ENCODE measurements at regions not wholly inside any gene's neighbourhood (a gene's known extent, or its start where the extent isn't known, plus 50 kb on each side); places are given as distances from the start of the nearest gene placed in this dataset.

DNA sequence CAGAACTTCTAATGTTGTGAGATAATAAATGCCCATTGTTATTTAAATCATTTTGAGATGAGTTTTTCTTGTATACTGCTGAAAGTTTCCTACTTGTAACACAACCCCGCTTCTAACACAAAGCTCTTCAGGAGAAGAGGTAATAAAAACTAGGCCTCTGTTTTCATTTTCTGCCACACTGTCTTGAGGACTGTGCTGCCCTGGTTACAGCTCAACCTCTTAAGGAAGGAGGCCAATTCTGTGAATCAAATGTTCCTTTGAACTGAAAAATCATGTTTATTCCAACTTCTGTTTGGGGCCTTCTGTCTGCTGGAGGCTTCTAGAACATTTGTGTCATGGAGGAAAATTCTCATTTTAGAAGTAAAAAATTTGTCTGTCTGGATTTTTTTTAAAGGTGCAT lies 100.3 kb downstream of the LRIG3 start:
- RAD21 ChIA-PET (ENCODE audit: low non-redundant PET in 1 of 2, low total read pairs in 2 of 2, uncharacterized antibody in 2 of 2, unreplicated experiment in 2 of 2): no interaction called here
- H3K4me3 ChIP-seq (replicated peaks in 1 of 2; ENCODE audit: low read depth in 1 of 2, low read length in 2 of 2): no peak overlapping the region
- BruUV-seq (replicated peaks): no TSS peak
- TF ChIP-seq EZH2 (IDR thresholded peaks at IDR 0.05) (no peak), TCF7L2 (IDR thresholded peaks at IDR 0.05; ENCODE audit: borderline replicate concordance, extremely low read depth, insufficient read depth, insufficient read length) (no peak), ZFX (IDR thresholded peaks at IDR 0.05) (no peak), JUND (IDR thresholded peaks at IDR 0.05) (no peak), YY1 (IDR thresholded peaks at IDR 0.05; ENCODE audit: extremely low read depth, insufficient replicate concordance, low read depth, low read length) (no peak), POLR2A (IDR thresholded peaks at IDR 0.05; ENCODE audit: borderline replicate concordance, extremely low read depth, insufficient read depth, insufficient read length) (no peak), EZH2phosphoT487 (IDR thresholded peaks at IDR 0.05; ENCODE audit: borderline replicate concordance) (no peak)
- TF ChIP-seq, protein P1, sequence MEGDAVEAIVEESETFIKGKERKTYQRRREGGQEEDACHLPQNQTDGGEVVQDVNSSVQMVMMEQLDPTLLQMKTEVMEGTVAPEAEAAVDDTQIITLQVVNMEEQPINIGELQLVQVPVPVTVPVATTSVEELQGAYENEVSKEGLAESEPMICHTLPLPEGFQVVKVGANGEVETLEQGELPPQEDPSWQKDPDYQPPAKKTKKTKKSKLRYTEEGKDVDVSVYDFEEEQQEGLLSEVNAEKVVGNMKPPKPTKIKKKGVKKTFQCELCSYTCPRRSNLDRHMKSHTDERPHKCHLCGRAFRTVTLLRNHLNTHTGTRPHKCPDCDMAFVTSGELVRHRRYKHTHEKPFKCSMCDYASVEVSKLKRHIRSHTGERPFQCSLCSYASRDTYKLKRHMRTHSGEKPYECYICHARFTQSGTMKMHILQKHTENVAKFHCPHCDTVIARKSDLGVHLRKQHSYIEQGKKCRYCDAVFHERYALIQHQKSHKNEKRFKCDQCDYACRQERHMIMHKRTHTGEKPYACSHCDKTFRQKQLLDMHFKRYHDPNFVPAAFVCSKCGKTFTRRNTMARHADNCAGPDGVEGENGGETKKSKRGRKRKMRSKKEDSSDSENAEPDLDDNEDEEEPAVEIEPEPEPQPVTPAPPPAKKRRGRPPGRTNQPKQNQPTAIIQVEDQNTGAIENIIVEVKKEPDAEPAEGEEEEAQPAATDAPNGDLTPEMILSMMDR (IDR thresholded peaks at IDR 0.05 in 2 of 3, conservative IDR thresholded peaks at IDR 0.05 in 1 of 3; ENCODE audit: borderline replicate concordance in 1 of 3, insufficient read depth in 1 of 3, low read depth in 2 of 3, low read length in 2 of 3): no peak
- TF ChIP-seq, protein P2, sequence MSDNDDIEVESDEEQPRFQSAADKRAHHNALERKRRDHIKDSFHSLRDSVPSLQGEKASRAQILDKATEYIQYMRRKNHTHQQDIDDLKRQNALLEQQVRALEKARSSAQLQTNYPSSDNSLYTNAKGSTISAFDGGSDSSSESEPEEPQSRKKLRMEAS (IDR thresholded peaks at IDR 0.05): no peak
- H2AFZ ChIP-seq (ENCODE audit: low read depth, low read length, poor library complexity, severe bottlenecking): no peak overlapping the region
- POLR2A ChIA-PET: no interaction called here
- H3K36me3 ChIP-seq (ENCODE audit: control insufficient read depth in 1 of 2, insufficient read depth in 2 of 2, low read length in 2 of 2): no peaks in the 10 kb centered on the region
- H3K27ac ChIP-seq (ENCODE audit: low read depth, low read length): no peak overlapping the region
- H4K20me1 ChIP-seq (ENCODE audit: insufficient read depth): no peaks in the 10 kb centered on the region
- no peaks in the 10 kb centered on the region for H3K79me2 ChIP-seq (ENCODE audit: insufficient read depth, low read length)
- ATAC-seq (no peak), DNase-seq (ENCODE audit: low read depth, low spot score) (no peak)
- H3K9me2 ChIP-seq (ENCODE audit: insufficient read depth): no peaks in the 10 kb centered on the region
- no peak overlapping the region for H3K4me2 ChIP-seq (ENCODE audit: low read length)
- no peaks in the 10 kb centered on the region for H3K9me3 ChIP-seq (ENCODE audit: control insufficient read depth in 1 of 2, insufficient read depth in 1 of 2, low read depth in 1 of 2, low read length in 2 of 2)
- H3K9ac ChIP-seq (ENCODE audit: low read length): no peak overlapping the region
- H3K27me3 ChIP-seq (ENCODE audit: insufficient read depth, low read length): no peaks in the 10 kb centered on the region
- CTCF ChIA-PET: no interaction called here
- H3K4me1 ChIP-seq (ENCODE audit: control insufficient read depth in 1 of 2, insufficient read depth in 2 of 2, low read length in 2 of 2): no peaks in the 10 kb centered on the region
- intact Hi-C loops (cut with micrococcal nuclease): loop anchor here (10.0 kb wide), 1 partner anchor 825 kb away; no protein-coding TSS in a partner anchor
